Mesenchymal stem cell (in vitro differentiated cells and primary cell): ENCODE measurements at regions not wholly inside any gene's neighbourhood (a gene's known extent, or its start where the extent isn't known, plus 50 kb on each side); places are given as distances from the start of the nearest gene placed in this dataset.
A peak's percentile ranks its signal among the peaks of the same experiment; 100 is the strongest.

ENCODE experiments used
- DNase-seq: peaks from one replicate; pipeline ENCODE4 v3.0.0-alpha.2; 2013
- H2AFZ ChIP-seq: one replicate; pipeline ENCODE4 v1.6.1; 2013; ENCODE audit warnings: low read depth, mild to moderate bottlenecking, control low read depth, inconsistent platforms, low read length, moderate library complexity
- H2AK5ac ChIP-seq: 2 replicates; pipeline ENCODE4 v1.6.1; 2013; ENCODE audit warnings: low read length, moderate library complexity, mild to moderate bottlenecking, inconsistent platforms; ENCODE audit not compliant: severe bottlenecking
- H2BK120ac ChIP-seq: one replicate; pipeline ENCODE4 v1.6.1; 2013; ENCODE audit warnings: low read depth, mild to moderate bottlenecking, inconsistent platforms, low read length, moderate library complexity
- H2BK12ac ChIP-seq, 2 experiments: one replicate each; pipeline ENCODE4 v1.6.1; 2013; ENCODE audit warnings: inconsistent platforms in 2 of 2, low read length in 2 of 2, mild to moderate bottlenecking in 2 of 2, moderate library complexity in 2 of 2, control low read depth in 1 of 2
- H2BK15ac ChIP-seq: one replicate; pipeline ENCODE4 v1.6.1; 2013; ENCODE audit warnings: mild to moderate bottlenecking, low read depth, inconsistent platforms; ENCODE audit not compliant: poor library complexity, severe bottlenecking
- H2BK5ac ChIP-seq: 2 replicates; pipeline ENCODE4 v1.6.1; 2013; ENCODE audit warnings: low read depth, mild to moderate bottlenecking, low read length, control low read depth, inconsistent platforms; ENCODE audit not compliant: poor library complexity, severe bottlenecking
- H3K14ac ChIP-seq, 2 experiments: one replicate each; pipeline ENCODE4 v1.6.1; 2013; ENCODE audit warnings: inconsistent platforms in 2 of 2, low read length in 2 of 2, control low read depth in 1 of 2, mild to moderate bottlenecking in 1 of 2, moderate library complexity in 1 of 2
- H3K18ac ChIP-seq, 2 experiments: one replicate each; pipeline ENCODE4 v1.6.1; 2013; ENCODE audit warnings: inconsistent platforms in 2 of 2, low read length in 2 of 2, control low read depth in 1 of 2, low read depth in 1 of 2, mild to moderate bottlenecking in 1 of 2
- H3K23ac ChIP-seq, 2 experiments: one replicate each; pipeline ENCODE4 v1.6.1; 2013; ENCODE audit warnings: inconsistent platforms in 2 of 2, low read length in 2 of 2, mild to moderate bottlenecking in 2 of 2, moderate library complexity in 2 of 2, control low read depth in 1 of 2
- H3K27ac ChIP-seq: 2 replicates; pipeline ENCODE4 v1.5.1; 2013; ENCODE audit warnings: mild to moderate bottlenecking, moderate library complexity, low read length, control low read depth, inconsistent platforms; ENCODE audit not compliant: poor library complexity, severe bottlenecking
- H3K27me3 ChIP-seq, 2 experiments: 2 replicates each; pipeline versions ENCODE4 v1.6.1 to v1.7.0; 2013; ENCODE audit warnings: low read length in 2 of 2, mild to moderate bottlenecking in 2 of 2, moderate library complexity in 2 of 2, control low read depth in 1 of 2, inconsistent platforms in 1 of 2; ENCODE audit not compliant: control insufficient read depth in 1 of 2, insufficient read depth in 1 of 2
- H3K36me3 ChIP-seq, 2 experiments: 2 replicates each; pipeline versions ENCODE4 v1.6.1 to v1.7.0; 2013; ENCODE audit warnings: low read length in 2 of 2, control low read depth in 1 of 2, inconsistent platforms in 1 of 2, low read depth in 1 of 2, mild to moderate bottlenecking in 1 of 2; ENCODE audit not compliant: insufficient read depth in 2 of 2, control insufficient read depth in 1 of 2
- H3K4ac ChIP-seq, 2 experiments: one replicate each; pipeline ENCODE4 v1.6.1; 2013; ENCODE audit warnings: inconsistent platforms in 2 of 2, low read length in 2 of 2, mild to moderate bottlenecking in 2 of 2, moderate library complexity in 2 of 2, control low read depth in 1 of 2, low read depth in 1 of 2
- H3K4me1 ChIP-seq: 2 replicates; pipeline ENCODE4 v1.6.1; 2013; ENCODE audit warnings: low read depth, low read length, control low read depth; ENCODE audit not compliant: control insufficient read depth, insufficient read depth
- H3K4me2 ChIP-seq: 2 replicates; pipeline ENCODE4 v1.6.1; 2013; ENCODE audit warnings: low read length, mild to moderate bottlenecking, inconsistent platforms; ENCODE audit not compliant: poor library complexity, severe bottlenecking
- H3K4me3 ChIP-seq, 2 experiments: 2 replicates each; pipeline versions ENCODE4 v1.5.1 to v1.7.0; 2013; ENCODE audit warnings: low read length in 2 of 2, mild to moderate bottlenecking in 2 of 2, control low read depth in 1 of 2, low read depth in 1 of 2; ENCODE audit not compliant: insufficient read depth in 1 of 2
- H3K79me1 ChIP-seq: replicated peaks from 2 replicates; pipeline ENCODE4 v1.6.1; 2013; ENCODE audit warnings: mild to moderate bottlenecking, control low read depth, low read length, inconsistent platforms; ENCODE audit not compliant: poor library complexity, severe bottlenecking
- H3K9ac ChIP-seq: 2 replicates; pipeline ENCODE4 v1.7.0; 2013; ENCODE audit warnings: mild to moderate bottlenecking, low read length, moderate library complexity
- H3K9me3 ChIP-seq: 2 replicates; pipeline ENCODE4 v1.7.0; 2013; ENCODE audit warnings: mild to moderate bottlenecking, low read length; ENCODE audit not compliant: control insufficient read depth
- H4K8ac ChIP-seq: one replicate; pipeline ENCODE4 v1.6.1; 2013; ENCODE audit warnings: inconsistent platforms, mild to moderate bottlenecking, low read length, moderate library complexity
- H4K91ac ChIP-seq: one replicate; pipeline ENCODE4 v1.6.1; 2013; ENCODE audit warnings: mild to moderate bottlenecking, low read length, inconsistent platforms
- WGBS: methylation state at CpG from one replicate; pipeline ENCODE4 v1.1.7; 2013; ENCODE audit warnings: mixed read lengths; 5-methylcytosine and 5-hydroxymethylcytosine counted together

DNA sequence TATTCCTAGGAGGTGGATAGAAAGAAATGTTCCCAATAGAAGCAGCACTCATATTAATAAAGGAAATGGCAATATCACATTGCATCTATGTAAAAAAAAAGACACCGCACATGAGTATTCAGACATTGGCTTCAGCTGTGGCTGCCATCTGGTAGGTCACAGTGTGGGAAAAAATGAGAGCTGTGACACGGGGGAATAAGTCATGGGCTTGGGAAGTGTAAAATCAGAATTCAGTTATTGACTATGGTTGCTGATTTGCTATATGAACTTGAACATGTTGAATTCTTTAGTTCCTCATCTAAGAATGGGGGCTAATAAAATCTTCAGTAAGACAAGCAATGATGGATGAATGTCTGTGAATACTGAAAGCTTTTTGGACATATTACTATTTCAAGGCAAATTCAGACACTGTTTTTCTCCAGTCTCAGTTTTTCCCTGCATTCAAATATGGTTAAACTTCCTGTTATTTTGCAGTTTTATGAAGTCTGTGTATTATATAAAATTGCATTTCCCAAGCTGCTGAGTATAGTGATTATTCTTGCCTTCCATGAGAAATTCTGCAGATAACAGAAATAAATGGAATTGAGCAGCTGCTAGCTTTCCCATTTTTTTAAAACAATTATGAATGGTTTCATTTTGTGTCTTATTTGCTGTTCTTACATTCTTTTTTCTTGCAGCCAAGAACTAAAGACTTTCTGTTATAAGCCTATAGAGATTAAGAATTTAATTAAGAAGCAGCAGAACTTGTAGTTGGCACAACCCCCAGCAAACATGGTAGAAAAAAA, 221.0 kb downstream of the ANKRD50 start:
- H3K36me3 ChIP-seq, result no peaks in the 10 kb centered on the region
- no peak overlapping the region for H2BK15ac ChIP-seq
- no peaks in the 10 kb centered on the region for H3K79me1 ChIP-seq
- H3K14ac ChIP-seq, result no peak overlapping the region
- H3K4me3 ChIP-seq, result no peak overlapping the region
- no peak overlapping the region for H2AK5ac ChIP-seq
- H3K4me2 ChIP-seq, result no peak overlapping the region
- no peak overlapping the region for H2BK5ac ChIP-seq
- no peak for DNase-seq
- no peak overlapping the region for H3K18ac ChIP-seq
- H3K9ac ChIP-seq, result no peak overlapping the region
- no peak overlapping the region for H4K8ac ChIP-seq
- no peaks in the 10 kb centered on the region for H3K9me3 ChIP-seq
- H2BK120ac ChIP-seq, result no peak overlapping the region
- H2AFZ ChIP-seq, result no peak overlapping the region
- H3K27ac ChIP-seq, result no peak overlapping the region
- WGBS, result 93% methylated on average over 2 of the region's 2 CpGs
- no peak overlapping the region for H2BK12ac ChIP-seq
- H4K91ac ChIP-seq, result no peak overlapping the region
- H3K4me1 ChIP-seq, result no peaks in the 10 kb centered on the region
- no peak overlapping the region for H3K4ac ChIP-seq
- H3K27me3 ChIP-seq, result no peaks in the 10 kb centered on the region
- H3K23ac ChIP-seq, result no peak overlapping the region

DNA sequence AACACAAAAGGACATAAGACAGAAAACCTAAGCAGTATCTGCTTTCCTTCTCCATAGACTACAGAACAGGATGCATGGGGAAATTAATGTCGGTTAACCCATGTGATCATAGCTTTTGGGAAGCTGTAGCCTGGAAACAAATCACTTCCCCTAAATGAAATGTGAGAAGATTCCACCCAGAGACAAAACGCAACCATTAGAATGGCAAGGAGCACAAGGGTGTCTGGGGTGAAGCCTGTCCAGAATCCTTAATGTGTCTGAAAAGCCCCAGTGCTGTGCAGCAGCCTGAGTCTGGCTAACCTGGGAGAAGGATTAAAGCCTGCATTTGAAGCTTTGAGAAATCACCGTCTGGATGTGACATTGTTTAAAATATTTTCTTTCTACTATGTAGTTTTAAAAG, 213.3 kb downstream of the ANKRD50 start:
- H3K79me1 ChIP-seq, result no peaks in the 10 kb centered on the region
- DNase-seq, result peak; percentile 20
- no peak overlapping the region for H2BK120ac ChIP-seq
- H3K4me1 ChIP-seq, result no peaks in the 10 kb centered on the region
- H3K4me3 ChIP-seq, result no peak overlapping the region
- H3K23ac ChIP-seq, result no peak overlapping the region
- H3K4me2 ChIP-seq, result no peak overlapping the region
- no peak overlapping the region for H2BK5ac ChIP-seq
- H3K9ac ChIP-seq, result no peak overlapping the region
- no peaks in the 10 kb centered on the region for H3K9me3 ChIP-seq
- no peak overlapping the region for H3K14ac ChIP-seq
- H2AK5ac ChIP-seq, result no peak overlapping the region
- H3K36me3 ChIP-seq, result no peaks in the 10 kb centered on the region
- 37% methylated on average over 3 of the region's 3 CpGs for WGBS
- H4K8ac ChIP-seq, result peak overlapping the region; percentile 57
- no peak overlapping the region for H4K91ac ChIP-seq
- H3K27ac ChIP-seq, result no peak overlapping the region
- no peaks in the 10 kb centered on the region for H3K27me3 ChIP-seq
- H3K4ac ChIP-seq, result no peak overlapping the region
- H2AFZ ChIP-seq, result no peak overlapping the region
- no peak overlapping the region for H3K18ac ChIP-seq
- H2BK15ac ChIP-seq, result peak overlapping the region; percentile 19
- no peak overlapping the region for H2BK12ac ChIP-seq

DNA sequence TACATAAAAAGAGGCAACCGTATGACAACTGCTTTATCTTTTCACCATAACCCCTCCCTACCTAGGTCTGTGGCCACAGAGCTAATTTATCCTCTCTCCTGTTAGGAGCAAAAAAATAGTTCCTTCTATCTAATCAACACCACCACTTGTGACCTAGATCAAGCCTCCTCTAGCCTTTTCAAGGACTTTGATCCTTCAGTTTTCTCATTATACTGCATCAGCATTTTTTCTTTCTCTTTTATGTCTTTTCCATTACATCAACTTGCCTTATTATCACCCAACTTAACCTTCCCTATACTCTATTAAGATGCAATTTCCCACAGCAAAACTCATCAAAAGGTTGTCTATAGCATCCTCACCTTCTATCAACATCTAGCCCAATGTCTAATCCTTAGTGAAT, 211.0 kb downstream of the ANKRD50 start:
- Histone ChIP-seq H3K27ac (no peak overlapping the region), H2AFZ (no peak overlapping the region), H3K9ac (no peak overlapping the region), H2BK5ac (no peak overlapping the region), H3K4ac (no peak overlapping the region), H3K4me2 (no peak overlapping the region), H3K18ac (no peak overlapping the region), H3K9me3 (no peaks in the 10 kb centered on the region), H3K14ac (no peak overlapping the region), H2BK12ac (no peak overlapping the region), H2AK5ac (no peak overlapping the region), H3K79me1 (no peaks in the 10 kb centered on the region), H2BK120ac (no peak overlapping the region), H3K27me3 (no peaks in the 10 kb centered on the region), H4K8ac (no peak overlapping the region), H3K4me1 (no peaks in the 10 kb centered on the region), H3K23ac (no peak overlapping the region), H4K91ac (no peak overlapping the region), H3K36me3 (no peaks in the 10 kb centered on the region), H3K4me3 (no peak overlapping the region), H2BK15ac (no peak overlapping the region)
- WGBS, result over 99% methylated on average over 1 of the region's 1 CpG
- no peak for DNase-seq

DNA sequence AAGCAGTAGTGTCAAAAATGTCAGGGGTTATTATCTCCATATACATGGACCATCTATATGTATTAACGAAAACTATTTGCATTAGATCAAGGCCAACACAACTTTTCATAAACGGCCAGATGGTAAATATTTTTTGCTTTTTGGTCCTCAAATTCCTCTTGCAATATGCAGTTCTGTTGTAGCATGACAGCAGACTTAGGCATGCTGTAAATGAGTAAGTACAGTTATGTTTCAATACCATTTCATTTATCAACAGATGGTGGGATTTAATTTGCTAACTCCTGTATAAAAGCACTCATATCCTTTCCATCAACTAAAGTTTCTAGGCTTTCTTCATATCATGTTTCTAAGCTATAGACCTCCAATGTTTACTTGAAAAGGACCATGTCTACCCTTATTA, 208.1 kb downstream of the ANKRD50 start:
- Histone ChIP-seq H4K91ac (no peak overlapping the region), H2AFZ (no peak overlapping the region), H3K14ac (no peak overlapping the region), H3K9me3 (no peaks in the 10 kb centered on the region), H3K4me3 (no peak overlapping the region), H3K79me1 (no peaks in the 10 kb centered on the region), H2BK5ac (no peak overlapping the region), H3K23ac (no peak overlapping the region), H4K8ac (no peak overlapping the region), H3K27me3 (no peaks in the 10 kb centered on the region), H2AK5ac (no peak overlapping the region), H3K27ac (no peak overlapping the region), H2BK12ac (no peak overlapping the region), H3K4me1 (no peaks in the 10 kb centered on the region), H2BK15ac (no peak overlapping the region), H3K18ac (no peak overlapping the region), H3K4ac (no peak overlapping the region), H3K9ac (no peak overlapping the region), H2BK120ac (no peak overlapping the region), H3K4me2 (no peak overlapping the region), H3K36me3 (no peaks in the 10 kb centered on the region)
- WGBS, result no CpG with 5 or more reads among the region's 2 CpGs
- no peak for DNase-seq
